Inflammatory macrophage treated with lipopolysaccharide for 4 hours (primary cell): ENCODE measurements at regions not wholly inside any gene's neighbourhood (a gene's known extent, or its start where the extent isn't known, plus 50 kb on each side); places are given as distances from the start of the nearest gene placed in this dataset.

Experiments
- DNase-seq: peaks from one replicate; pipeline ENCODE4 v3.0.0-alpha.2; 2020

GRCh38 chr9:108600896-108601295, 254.9 kb downstream of the ACTL7B start:
- DNase-seq: no peak

GRCh38 chr9:108599571-108599970, 256.2 kb downstream of the ACTL7B start:
- no peak for DNase-seq

- no peak for DNase-seq
Observed at GRCh38 chr9:108591121-108591520, 264.7 kb downstream of the ACTL7B start.

GRCh38 chr9:108588246-108588645, 267.5 kb downstream of the ACTL7B start:
- peak; percentile 21 for DNase-seq

GRCh38 chr9:108586471-108587139, 269.2 kb downstream of the ACTL7B start:
- DNase-seq: peak; percentile 70

GRCh38 chr9:108584860-108585259, 270.9 kb downstream of the ACTL7B start:
- no peak for DNase-seq

DNA sequence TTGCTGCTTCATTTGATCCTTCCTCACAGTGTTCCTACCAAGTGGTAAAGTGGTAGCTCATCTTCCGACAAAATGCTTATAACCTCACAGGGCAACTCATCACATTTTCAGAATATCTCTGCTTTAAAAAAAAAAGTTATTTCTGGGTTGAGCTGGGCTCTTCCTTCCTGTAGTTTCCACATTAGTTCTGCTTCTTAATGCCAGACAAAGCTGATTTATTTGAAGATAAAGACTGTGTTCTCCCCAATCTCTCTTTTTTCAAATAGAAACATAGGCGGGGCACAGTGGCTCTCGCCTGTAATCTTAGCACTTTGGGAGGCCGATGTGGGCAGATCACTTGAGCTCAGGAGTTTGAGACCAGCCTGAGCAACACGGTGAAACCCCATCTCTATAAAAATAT, 273.1 kb downstream of the ACTL7B start:
- no peak for DNase-seq

- DNase-seq: peak; percentile 75
Observed at GRCh38 chr9:108579757-108580439, 275.9 kb downstream of the ACTL7B start.

DNA sequence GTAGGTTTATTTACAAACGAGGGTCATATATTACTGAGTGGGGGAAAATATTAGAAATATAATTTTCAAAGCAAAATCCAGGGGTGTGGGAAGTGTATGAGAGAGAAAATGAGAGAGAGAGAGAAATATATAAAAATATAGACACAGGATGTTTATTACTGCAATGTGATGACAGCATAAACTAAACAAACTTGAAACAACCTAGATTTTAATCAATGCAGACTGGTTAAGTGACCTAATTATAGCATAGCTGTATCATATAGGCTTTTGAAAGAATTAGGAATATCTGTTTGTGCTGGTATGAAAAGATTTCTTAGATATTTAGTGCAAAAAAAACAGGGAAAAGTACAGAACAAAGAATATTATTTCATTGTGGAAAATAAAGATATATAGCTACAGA, 280.5 kb downstream of the ACTL7B start:
- DNase-seq: no peak

DNA sequence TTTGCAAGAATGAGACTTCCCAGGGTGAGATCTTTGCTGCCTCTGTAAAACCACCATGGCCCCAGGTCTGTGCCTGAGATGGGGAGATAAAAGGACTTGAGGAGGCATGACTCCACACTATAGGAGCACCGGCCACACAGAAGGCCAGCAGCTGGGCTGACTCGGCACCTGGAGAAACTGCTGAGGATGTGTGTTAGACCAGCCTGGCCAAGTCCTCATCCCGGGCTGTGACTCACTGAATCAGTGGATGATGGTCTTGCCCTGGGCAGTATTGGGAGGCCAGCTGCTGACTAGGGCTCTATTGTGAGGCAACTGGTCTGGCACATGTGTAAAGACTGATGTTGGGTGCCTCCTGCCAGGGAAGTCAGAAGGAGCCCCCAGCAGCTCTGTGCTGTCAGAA, 286.2 kb downstream of the ACTL7B start:
- DNase-seq: no peak

GRCh38 chr9:108568093-108568492, 287.7 kb downstream of the ACTL7B start:
- no peak for DNase-seq

DNA sequence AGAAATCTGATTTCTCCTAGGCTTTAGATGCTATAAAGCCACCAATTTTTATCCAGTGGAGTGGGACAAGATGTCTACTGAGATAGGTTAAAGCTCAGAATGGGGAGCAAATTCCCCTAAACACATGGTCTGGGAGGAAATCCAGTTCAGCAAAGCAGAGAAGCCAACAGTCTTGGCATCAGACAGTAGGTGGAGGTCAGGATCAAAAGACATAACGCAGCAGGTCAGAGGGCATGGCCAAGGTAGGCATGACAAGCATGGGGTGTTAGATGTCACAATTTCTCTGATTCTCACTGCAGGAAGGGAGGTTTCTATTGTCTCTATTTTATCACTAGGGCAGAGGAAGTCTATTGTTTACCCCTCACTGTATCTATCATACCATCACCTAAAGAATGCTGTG, 288.2 kb downstream of the ACTL7B start:
- no peak for DNase-seq

GRCh38 chr9:108565651-108566378, 290.0 kb downstream of the ACTL7B start:
- DNase-seq: peak; percentile 83

DNA sequence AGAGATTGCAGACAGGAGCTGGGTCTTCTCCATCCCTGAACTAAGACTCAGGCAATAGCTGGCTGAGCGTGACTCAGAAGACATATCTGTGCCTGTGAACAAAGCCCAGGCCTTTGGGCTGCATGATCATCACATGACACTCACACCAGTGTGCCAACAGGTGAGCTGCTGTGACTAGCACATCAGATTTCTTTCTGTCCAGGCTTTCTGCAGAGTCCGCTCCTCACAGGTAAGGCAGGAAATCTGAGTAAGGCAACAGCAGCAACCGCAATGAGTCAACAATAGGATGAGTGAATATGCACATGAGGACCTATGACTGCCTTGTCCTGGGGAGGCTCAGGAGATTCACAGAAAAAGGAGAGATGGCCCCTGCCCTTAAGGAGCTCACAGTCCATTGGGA, 293.6 kb downstream of the ACTL7B start:
- DNase-seq: no peak

GRCh38 chr9:108559432-108559831, 296.4 kb downstream of the ACTL7B start:
- no peak for DNase-seq

DNA sequence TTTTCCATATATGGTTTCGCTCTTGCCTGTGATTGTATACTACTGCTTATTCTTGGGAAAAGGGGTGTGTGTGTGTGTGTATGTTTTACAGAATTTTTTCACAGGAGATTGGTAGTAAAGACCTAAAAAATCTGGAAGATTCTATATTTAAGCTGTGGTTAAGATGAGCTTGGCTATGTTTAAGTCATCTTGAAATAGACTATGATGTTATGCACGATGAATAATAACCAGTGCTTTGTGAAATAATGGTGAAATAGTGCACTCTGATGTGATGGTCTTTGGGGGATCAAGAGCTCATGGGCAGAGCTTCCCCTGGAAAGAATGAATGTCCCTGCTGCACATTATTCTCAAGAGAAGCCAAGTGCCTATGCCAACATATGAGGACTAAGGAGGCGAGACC, 301.0 kb downstream of the ACTL7B start:
- no peak for DNase-seq

DNA sequence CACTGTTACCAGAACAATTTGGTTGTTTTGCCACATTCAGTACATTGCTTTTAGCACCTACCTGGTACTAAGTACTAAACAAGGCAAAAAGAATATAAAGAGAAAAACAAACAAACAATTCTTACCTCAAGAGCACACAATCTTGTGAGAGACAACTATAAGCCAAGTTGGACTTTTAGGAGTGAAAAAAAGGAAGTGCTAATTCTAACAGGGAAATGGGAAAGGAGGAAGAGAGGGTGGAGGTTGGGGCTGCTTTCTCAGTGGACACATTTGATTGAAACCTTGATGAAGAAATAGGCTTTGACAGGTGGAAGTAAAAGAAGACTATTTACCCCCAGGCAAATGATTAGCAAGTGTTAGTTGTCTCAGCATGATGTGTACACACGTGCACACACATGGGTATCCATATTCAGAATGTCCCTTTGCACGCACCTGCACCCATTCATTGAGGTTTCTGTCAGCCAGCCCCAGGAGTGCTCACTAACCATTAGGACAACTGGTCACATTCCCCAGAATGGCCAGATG, 302.6 kb downstream of the ACTL7B start:
- DNase-seq: peak; percentile 28

DNA sequence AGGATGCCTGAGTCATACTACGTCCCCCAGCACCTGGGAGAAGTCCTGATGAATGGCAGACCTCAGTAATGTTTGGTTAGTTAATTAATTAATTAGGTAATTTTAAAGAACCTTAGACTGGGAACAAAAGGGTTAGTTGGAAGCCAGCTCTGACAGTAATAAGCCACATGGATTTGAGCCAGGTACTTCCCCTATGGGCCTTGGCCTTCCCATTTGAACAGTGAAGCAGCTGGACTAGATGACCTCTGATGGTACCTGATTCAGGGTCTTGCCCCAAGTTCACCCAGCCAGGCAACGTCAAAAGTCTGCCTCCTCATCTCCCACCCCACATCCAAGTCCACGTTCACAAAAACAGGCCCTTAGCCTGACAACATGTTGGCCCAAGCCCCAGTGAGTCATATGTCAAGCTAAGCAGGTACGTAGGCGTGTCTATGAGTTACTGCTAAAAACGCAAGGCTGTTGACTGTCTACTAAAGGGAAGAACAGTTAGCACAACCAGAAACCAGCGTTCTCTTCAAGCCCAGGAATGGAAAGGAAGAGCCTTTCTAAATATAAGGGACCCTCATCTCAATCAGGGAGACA, 303.2 kb downstream of the ACTL7B start:
- DNase-seq: peak; percentile 20

- no peak for DNase-seq
Observed at GRCh38 chr9:108551030-108551841, 304.6 kb downstream of the ACTL7B start.

DNA sequence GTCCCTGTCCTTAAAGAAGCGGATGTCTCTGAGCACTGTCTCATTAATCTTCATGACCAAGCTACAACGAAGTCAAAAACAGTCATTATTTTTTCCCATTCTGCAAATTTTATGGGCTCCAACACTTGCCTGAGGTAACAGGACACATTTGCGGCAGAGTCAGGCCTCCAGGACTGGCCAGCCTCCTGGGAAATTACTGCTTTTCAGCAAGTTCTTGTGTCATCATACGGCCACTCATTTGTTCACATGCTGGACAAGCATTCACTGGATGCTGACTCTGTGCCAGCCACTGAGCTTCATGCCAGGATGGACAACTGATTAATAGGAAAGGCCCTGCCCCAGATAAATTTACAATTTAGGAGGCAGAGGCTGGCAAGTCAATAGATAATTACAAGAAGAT, 305.7 kb downstream of the ACTL7B start:
- DNase-seq: no peak

DNA sequence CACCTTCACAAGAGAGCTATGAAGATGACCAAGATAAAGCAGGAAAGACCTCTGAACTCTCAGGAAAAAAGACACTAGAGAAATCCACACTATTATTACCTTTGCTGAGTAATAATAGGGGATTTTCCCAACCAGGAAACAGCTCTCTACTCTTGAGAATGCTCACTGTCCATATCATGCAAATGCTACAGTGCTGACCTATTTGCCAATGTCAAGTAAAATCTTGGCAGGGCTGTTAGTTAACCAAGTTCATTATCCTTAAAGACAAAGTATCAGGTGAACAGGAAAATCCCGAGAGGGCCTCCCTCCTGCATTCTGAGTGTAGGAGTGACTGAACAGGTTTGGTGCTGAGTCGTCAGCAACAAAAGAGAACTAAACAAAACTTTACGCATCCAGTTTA, 306.6 kb downstream of the ACTL7B start:
- DNase-seq: no peak

DNA sequence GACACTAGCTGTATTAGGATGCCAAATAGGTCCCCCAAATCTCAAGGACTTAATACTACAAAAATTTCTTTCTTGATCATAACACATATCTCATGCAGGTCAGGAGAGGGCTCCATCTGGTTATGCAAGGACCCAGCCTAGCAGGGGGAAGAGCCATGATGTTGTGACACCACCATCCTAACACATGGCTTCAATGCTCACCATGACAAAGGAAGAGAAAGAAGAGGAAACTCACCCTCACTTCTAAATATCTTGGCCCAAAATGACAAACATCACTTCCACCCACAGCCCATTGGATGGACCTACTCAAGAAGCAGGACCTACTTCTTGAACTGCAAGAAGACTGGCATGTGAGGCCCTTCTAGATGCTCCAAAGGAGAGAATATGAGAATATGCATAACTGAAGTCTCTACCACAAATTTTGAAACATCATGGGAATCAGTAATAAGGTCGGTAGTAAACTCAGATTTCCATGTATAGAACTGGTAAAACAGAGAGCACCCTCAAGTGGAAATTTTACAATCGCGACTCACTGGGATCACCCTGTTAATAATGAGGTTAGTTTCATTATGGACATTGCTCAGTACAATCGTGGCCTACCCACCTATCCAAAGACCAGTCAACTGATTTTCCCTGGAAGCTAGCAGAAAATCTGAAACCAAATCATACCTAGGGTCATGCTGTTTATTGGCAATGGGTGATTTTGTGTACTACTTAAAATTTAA, 308.2 kb downstream of the ACTL7B start:
- DNase-seq: peak; percentile 47
